Glutamatergic neuron (in vitro differentiated cells): ENCODE measurements at regions not wholly inside any gene's neighbourhood (a gene's known extent, or its start where the extent isn't known, plus 50 kb on each side); places are given as distances from the start of the nearest gene placed in this dataset.

Experiments
- DNase-seq: peaks from one replicate; pipeline ENCODE4 v3.0.0; 2022
- H3K27ac Mint-ChIP-seq: one replicate; pipeline ENCODE4 v1.8.0; 2020; ENCODE audit warnings: mild to moderate bottlenecking, mixed read lengths, inconsistent platforms; ENCODE audit not compliant: unreplicated experiment
- H3K27me3 Mint-ChIP-seq: one replicate; pipeline ENCODE4 v1.8.0; 2020; ENCODE audit warnings: mild to moderate bottlenecking, moderate library complexity, mixed read lengths, inconsistent platforms; ENCODE audit not compliant: unreplicated experiment
- H3K36me3 Mint-ChIP-seq: one replicate; pipeline ENCODE4 v1.8.0; 2020; ENCODE audit warnings: mild to moderate bottlenecking, mixed read lengths, inconsistent platforms; ENCODE audit not compliant: unreplicated experiment
- H3K4me1 Mint-ChIP-seq: one replicate; pipeline ENCODE4 v1.8.0; 2020; ENCODE audit warnings: mild to moderate bottlenecking, low read depth, mixed read lengths, inconsistent platforms; ENCODE audit not compliant: unreplicated experiment
- H3K4me3 Mint-ChIP-seq: one replicate; pipeline ENCODE4 v1.8.0; 2020; ENCODE audit warnings: mild to moderate bottlenecking, mixed read lengths, inconsistent platforms; ENCODE audit not compliant: unreplicated experiment
- H3K9me3 Mint-ChIP-seq: one replicate; pipeline ENCODE4 v1.8.0; 2020; ENCODE audit warnings: mild to moderate bottlenecking, moderate library complexity, mixed read lengths, inconsistent platforms; ENCODE audit not compliant: unreplicated experiment
- CTCF ChIP-seq: fragments of 200-600 bp; sonication (generic); IDR thresholded peaks from one replicate; pipeline ENCODE4 v1.5.0; 2021; ENCODE audit not compliant: partially characterized antibody, unreplicated experiment

DNA sequence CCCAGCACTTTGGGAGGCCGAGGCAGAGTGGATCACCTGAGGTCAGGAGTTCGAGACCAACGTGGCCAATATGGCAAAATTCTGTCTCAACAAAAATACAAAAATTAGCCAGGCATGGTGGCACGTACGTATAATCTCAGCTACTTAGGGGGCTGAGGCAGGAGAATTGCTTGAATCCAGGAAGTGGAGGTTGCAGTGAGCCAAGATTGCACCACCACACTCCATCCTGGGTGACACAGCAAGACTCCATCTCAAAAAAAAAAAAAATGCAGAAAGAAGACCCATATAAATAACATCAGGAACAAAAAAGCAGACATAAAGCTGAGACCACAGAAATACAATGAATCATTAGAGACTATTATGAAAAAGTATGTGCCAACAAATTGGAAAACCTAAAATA lies 235.2 kb upstream of the VEPH1 start:
- H3K4me3 Mint-ChIP-seq = no peak overlapping the region
- no peaks in the 10 kb centered on the region for H3K4me1 Mint-ChIP-seq
- DNase-seq = no peak
- no peak overlapping the region for H3K27ac Mint-ChIP-seq
- TF ChIP-seq CTCF = no peak
- peaks cover 9% of the 10 kb centered on the region for H3K36me3 Mint-ChIP-seq
- H3K27me3 Mint-ChIP-seq = peaks cover 2% of the 10 kb centered on the region
- peaks cover 2% of the 10 kb centered on the region for H3K9me3 Mint-ChIP-seq

DNA sequence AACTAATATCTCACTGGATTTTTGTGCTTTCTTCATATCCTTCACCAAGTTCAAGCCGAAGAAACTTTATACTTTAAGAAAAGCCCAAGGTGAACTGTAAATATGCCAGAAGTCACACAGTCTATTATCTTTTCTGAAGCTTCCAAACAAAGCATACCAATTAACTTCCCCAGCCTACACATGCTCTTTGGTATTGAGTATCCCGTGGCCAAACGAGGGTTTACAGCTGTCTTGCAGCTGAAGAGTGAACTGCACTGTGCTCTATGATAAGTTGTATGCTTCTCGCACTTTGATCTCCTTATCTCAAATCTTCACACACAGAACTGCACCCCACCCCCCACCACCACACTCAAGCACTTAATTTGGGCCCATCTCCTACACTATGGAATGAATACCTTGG lies 215.6 kb upstream of the VEPH1 start:
- H3K4me3 Mint-ChIP-seq = no peak overlapping the region
- no peak overlapping the region for H3K27ac Mint-ChIP-seq
- DNase-seq = no peak
- TF ChIP-seq CTCF = no peak
- no peaks in the 10 kb centered on the region for H3K27me3 Mint-ChIP-seq
- peaks cover 4% of the 10 kb centered on the region for H3K9me3 Mint-ChIP-seq
- peaks cover 2% of the 10 kb centered on the region for H3K4me1 Mint-ChIP-seq
- H3K36me3 Mint-ChIP-seq = peaks cover 12% of the 10 kb centered on the region

- no peaks in the 10 kb centered on the region for H3K27me3 Mint-ChIP-seq
- H3K27ac Mint-ChIP-seq = no peak overlapping the region
- DNase-seq = no peak
Observed at GRCh38 chr3:157713101-157713500, 209.9 kb upstream of the VEPH1 start.

DNA sequence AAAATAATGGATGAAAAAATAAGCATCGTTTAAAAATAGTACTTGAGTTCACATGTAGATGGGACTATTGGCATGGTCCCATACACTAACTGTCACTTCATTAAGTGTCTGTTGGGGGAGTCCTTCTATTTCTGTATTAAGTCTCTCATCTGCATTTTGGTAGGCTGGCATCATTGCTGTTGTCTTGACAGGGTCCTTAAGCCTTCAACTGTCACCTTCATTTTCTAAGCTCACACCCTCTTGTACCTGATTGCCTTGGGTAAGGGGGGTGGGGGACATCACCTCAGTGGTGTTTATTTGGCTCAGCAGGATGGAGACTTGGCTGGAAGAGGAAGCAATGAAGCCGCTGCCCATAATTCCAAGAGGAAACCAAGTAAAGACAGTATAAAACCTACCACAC lies 202.0 kb upstream of the VEPH1 start:
- Mint-ChIP-seq H3K27me3 (no peaks in the 10 kb centered on the region), H3K9me3 (no peaks in the 10 kb centered on the region), H3K4me1 (peaks cover 15% of the 10 kb centered on the region), H3K36me3 (no peaks in the 10 kb centered on the region), H3K27ac (no peak overlapping the region), H3K4me3 (no peak overlapping the region)
- DNase-seq = no peak
- no peak for TF ChIP-seq CTCF

More at GRCh38 chr3:157713101-157713500, 209.9 kb upstream of the VEPH1 start:
- H3K9me3 Mint-ChIP-seq = peaks cover 4% of the 10 kb centered on the region
- no peak overlapping the region for H3K4me3 Mint-ChIP-seq
- TF ChIP-seq CTCF = no peak
- peaks cover 15% of the 10 kb centered on the region for H3K36me3 Mint-ChIP-seq
- peaks cover 4% of the 10 kb centered on the region for H3K4me1 Mint-ChIP-seq

DNA sequence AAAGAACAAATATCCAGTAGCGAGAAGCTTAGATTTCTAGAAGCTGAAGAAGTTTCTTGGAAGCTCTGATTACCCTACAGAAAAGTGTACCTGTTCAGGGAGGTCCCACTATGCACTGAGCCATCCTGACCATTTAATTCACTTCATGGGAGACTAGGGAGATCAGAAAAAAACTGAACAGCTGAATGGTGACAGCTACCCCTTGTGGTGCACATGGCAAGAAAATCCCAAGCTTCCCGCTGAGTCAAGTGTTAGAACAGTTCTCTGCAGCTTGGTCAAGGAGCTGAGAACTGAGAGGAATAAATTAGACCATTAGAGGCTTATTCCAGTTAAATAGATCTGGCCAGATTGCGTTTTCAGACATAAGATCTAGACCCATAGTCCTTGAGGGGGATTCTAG lies 197.2 kb upstream of the VEPH1 start:
- Mint-ChIP-seq H3K4me1 (peaks cover 6% of the 10 kb centered on the region), H3K4me3 (no peak overlapping the region), H3K27me3 (no peaks in the 10 kb centered on the region), H3K36me3 (no peaks in the 10 kb centered on the region), H3K9me3 (no peaks in the 10 kb centered on the region), H3K27ac (no peak overlapping the region)
- no peak for TF ChIP-seq CTCF
- DNase-seq = no peak
